ENCODE measurements at regions not wholly inside any gene's neighbourhood (a gene's known extent, or its start where the extent isn't known, plus 50 kb on each side); places are given as distances from the start of the nearest gene placed in this dataset.

DNA sequence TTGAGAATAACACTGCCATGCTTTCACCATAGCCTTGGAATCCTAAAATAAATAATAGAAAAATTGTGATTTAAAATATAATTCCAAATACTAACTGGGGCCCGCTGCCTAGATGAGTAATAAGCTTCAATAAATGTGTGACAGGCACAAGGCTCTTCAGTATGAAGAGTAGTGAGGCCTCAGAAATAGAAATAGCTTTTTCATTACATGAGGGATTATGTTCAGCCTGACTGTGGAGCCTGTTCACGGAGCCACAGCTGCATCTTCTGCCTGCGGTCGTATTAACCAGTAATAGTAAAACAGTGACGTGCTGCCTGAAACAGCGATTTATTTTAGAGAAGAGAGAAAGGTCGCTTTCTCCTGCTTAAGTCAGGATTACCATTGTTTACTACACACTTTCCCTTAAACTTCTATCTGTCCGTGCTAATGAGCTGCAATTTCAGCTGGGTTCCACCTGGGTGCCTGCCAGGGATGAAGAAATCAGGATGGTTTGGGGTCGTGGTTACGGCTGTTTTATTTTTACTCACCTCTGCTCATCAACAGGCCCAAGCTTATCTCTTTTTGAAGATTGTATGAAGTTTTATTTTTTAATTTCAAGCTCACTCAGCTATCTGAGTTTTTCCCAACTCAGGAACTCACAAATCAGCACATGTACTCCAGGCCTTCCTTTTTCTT, 284.9 kb upstream of the WWC1 start:
- peaks cover 3% of the 10 kb centered on the region for H3K27me3 Mint-ChIP-seq
- H3K36me3 Mint-ChIP-seq = no peaks in the 10 kb centered on the region
- no peak overlapping the region for H3K27ac Mint-ChIP-seq
- peaks cover 0 to 7% (median 3%) of the 10 kb centered on the region in 3 donors for H3K9me3 Mint-ChIP-seq
- H3K4me1 Mint-ChIP-seq = no peaks in the 10 kb centered on the region
- no peak overlapping the region for H3K4me3 Mint-ChIP-seq

DNA sequence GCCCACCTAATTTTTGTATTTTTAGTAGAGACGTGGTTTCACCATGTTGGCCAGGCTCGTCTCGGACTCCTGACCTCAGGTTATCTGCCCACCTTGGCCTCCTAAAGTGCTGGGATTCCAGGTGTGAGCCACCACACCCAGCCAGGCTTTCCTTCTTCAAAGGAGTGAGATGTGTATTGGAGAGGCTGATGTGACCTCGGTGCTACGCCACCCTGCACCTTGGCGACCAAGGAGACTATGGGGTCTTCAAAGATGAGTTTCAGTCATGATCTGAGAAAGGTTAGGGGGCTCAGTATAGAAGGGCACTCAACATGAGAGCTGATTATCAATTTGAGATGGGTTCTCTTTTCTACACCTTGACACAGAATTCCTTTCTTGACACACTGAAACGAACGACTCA, 284.2 kb upstream of the WWC1 start:
- Mint-ChIP-seq H3K4me3 (no peak overlapping the region), H3K27ac (no peak overlapping the region), H3K36me3 (no peaks in the 10 kb centered on the region), H3K4me1 (no peaks in the 10 kb centered on the region), H3K9me3 (peaks cover 0 to 7% (median 3%) of the 10 kb centered on the region in 3 donors), H3K27me3 (peaks cover 3% of the 10 kb centered on the region)

DNA sequence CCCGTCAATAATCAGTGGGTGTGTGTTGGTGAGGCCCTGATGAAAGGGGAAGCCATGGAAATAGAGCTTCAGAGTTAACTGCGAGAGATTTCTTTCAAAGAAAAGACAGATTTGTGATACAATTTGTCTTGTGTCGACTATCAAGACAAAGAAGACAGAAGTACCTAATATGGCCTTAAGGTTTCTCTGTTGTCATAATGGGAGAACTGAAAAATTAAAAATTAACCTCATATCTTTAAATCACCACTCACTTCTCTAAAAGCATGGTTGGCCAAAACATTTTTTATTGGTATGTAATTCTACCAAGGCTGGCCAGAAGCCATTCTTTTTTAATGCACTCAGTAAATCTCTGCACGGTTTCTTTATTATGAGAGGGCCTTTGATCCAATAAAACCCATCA, 282.9 kb upstream of the WWC1 start:
- Mint-ChIP-seq H3K4me3 (no peak overlapping the region), H3K27ac (no peak overlapping the region), H3K36me3 (no peaks in the 10 kb centered on the region), H3K9me3 (peaks cover 0 to 7% (median 3%) of the 10 kb centered on the region in 3 donors), H3K4me1 (no peaks in the 10 kb centered on the region), H3K27me3 (peaks cover 3% of the 10 kb centered on the region)

DNA sequence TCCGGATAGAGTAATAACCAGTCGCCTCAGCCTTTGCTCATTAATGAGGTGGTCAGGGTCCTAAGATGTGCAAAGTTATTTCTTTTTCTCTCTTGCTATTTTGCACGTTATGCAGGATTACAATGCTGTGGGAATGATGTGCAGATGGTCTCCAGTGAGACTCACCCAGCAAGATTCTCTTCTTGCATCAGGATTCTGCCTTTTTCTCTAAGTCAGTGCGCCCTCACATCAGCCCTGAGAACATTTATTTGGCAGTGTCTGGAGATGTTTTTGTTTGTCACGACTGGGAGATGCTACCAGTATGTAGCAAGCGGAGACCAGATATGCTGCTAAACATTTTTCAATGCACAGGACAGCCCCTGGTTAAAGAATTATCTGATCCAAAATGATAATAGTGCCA, 280.3 kb upstream of the WWC1 start:
- Mint-ChIP-seq H3K27ac (no peak overlapping the region), H3K4me1 (no peaks in the 10 kb centered on the region), H3K36me3 (no peaks in the 10 kb centered on the region), H3K4me3 (no peak overlapping the region), H3K9me3 (peaks cover 0 to 3% (median 0%) of the 10 kb centered on the region in 3 donors), H3K27me3 (peaks cover 4% of the 10 kb centered on the region)

DNA sequence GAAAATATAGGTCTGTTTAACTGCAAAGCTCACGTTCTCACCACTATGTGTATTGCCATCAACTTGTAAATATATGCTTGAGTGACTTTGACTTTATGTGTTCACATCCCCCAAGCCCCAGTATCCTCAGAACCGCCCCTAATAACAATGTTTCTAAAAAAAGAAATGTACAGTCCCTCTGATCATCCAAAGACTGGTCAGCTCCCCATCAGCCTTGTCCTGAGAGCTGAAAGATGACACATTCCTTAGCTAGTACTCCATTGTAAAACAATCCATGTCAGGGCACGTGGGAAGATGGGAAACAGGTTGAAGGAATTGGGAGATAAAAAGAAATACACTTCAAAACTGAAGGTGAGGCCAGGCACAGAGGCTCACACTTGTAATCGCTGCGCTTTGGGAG, 279.4 kb upstream of the WWC1 start:
- peaks cover 4% of the 10 kb centered on the region for H3K27me3 Mint-ChIP-seq
- H3K4me1 Mint-ChIP-seq = no peaks in the 10 kb centered on the region
- peaks cover 0 to 3% (median 0%) of the 10 kb centered on the region in 3 donors for H3K9me3 Mint-ChIP-seq
- no peak overlapping the region for H3K27ac Mint-ChIP-seq
- H3K4me3 Mint-ChIP-seq = no peak overlapping the region
- no peaks in the 10 kb centered on the region for H3K36me3 Mint-ChIP-seq

DNA sequence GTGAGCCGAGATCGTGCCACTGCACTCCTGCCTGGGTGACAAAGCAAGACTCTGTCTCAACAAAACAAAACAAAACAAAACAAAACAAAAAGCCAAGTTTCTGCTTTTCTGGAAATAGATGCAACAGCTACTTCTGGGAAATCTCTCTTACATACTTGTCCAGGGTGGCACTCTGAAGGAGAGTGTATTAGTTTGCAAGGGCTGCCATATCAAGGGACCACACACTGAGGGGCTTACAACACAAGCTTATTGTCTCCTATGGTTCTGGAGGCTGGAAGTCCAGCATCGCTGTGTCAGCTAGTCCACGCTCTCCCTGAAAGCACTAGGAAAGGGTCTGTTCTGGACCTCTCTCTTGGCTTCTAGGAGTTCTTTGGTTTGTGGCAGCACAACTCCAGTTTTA, 277.9 kb upstream of the WWC1 start:
- H3K4me3 Mint-ChIP-seq = no peak overlapping the region
- peaks cover 4% of the 10 kb centered on the region for H3K27me3 Mint-ChIP-seq
- H3K36me3 Mint-ChIP-seq = no peaks in the 10 kb centered on the region
- no peaks in the 10 kb centered on the region for H3K4me1 Mint-ChIP-seq
- peaks cover 0 to 5% (median 0%) of the 10 kb centered on the region in 3 donors for H3K9me3 Mint-ChIP-seq
- H3K27ac Mint-ChIP-seq = no peak overlapping the region

DNA sequence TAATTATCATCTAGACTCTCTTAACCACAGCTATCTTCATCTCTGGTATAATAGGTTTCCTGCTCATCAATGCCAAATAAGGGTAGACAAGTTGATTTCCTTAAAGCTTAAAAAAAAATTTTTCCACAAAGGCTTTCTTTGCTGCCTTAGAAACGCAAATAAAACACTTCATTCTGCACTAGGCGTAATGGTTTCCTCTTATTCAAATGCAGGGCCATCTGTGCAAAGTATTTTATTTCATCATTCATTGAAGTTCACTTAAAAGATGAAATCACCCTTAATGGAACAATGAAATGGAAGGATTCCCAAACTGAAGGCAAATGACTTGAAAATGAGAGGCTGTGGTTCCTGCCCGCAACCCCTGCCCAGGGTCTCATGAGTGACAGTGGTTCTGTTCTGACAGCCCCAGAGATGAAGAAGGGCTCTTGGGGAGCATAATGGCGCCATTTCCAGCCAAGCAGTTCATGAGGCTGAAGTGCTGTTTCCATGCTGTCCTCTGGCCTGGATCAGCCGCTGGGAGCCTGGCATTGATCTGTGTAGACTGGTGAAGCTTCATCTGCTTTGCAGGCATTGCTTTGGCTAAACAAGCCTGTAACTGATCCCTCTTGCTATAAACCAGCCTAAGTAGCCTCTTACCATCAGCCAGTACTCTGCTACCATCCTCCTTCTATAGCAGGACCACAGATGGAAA, 276.9 kb upstream of the WWC1 start:
- no peak overlapping the region for H3K27ac Mint-ChIP-seq
- peaks cover 4% of the 10 kb centered on the region for H3K27me3 Mint-ChIP-seq

DNA sequence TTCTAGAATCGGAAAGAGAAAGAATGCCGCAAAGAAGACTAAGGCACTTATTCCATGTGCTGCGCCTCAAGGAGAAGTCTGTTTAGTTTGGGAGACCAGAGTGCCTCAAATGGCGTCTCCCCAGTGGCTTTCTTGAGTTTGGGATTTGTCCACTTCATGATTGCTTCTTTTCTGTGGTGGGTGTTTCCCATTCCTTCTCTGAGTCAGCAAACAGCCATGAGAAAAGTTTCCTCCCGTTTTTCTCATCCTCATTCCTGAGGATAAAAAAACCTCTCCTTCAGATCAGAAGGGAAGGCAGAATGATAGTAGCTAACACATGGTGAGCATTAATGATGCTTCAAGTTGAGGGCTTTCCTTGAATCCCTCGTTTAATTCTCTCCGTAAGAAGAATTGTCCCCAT, 275.9 kb upstream of the WWC1 start:
- Mint-ChIP-seq H3K27me3 (peaks cover 2% of the 10 kb centered on the region), H3K27ac (no peak overlapping the region), H3K4me1 (no peaks in the 10 kb centered on the region), H3K36me3 (no peaks in the 10 kb centered on the region), H3K9me3 (peaks cover 0 to 3% (median 0%) of the 10 kb centered on the region in 3 donors), H3K4me3 (no peak overlapping the region)

More for the DNA sequence above, 276.9 kb upstream of the WWC1 start:
- Mint-ChIP-seq H3K4me1 (no peaks in the 10 kb centered on the region), H3K9me3 (peaks cover 0 to 4% (median 0%) of the 10 kb centered on the region in 3 donors), H3K36me3 (no peaks in the 10 kb centered on the region), H3K4me3 (no peak overlapping the region)

DNA sequence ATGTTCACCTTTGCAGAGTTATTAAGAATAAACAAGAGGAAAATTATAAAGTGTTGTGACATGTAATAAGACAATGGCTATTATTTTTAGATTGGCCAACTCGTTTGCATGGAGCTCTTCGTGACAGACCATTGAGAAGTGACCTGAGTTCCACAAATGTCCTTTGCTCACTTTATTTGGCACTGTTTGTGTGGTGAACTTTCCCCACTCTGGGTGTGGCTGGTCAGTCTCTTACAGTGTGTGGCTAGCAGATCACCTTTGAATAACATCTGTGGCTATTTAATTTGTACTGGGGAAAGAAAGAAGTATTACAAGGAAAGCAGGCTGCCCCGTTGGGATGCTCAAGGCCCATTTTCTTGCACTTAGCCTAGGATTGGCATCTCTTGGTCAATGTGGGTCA, 274.1 kb upstream of the WWC1 start:
- Mint-ChIP-seq H3K36me3 (no peaks in the 10 kb centered on the region), H3K27ac (no peak overlapping the region), H3K4me1 (no peaks in the 10 kb centered on the region), H3K4me3 (no peak overlapping the region), H3K27me3 (peaks cover 3% of the 10 kb centered on the region), H3K9me3 (peaks cover 0 to 3% (median 0%) of the 10 kb centered on the region in 3 donors)

DNA sequence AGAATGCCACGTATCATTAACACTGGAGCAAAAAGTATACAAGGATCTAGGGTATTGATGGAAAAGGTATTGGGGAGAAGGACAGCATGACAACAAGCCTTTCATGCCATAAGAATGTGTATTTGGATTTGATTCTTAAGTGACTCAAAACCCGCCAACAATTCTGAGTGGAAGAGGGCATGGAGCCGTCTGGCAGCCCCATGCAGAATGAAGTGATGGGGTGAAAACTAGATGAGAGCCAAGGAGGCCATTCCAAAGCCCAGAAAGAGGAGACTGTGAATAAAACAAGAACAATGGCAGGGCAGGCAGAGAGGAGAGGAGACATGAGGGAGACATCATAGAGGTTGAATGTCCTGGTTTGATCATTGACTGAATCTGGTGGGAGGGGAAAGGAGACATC, 272.3 kb upstream of the WWC1 start:
- Mint-ChIP-seq H3K4me3 (no peak overlapping the region), H3K27me3 (peaks cover 4% of the 10 kb centered on the region), H3K4me1 (no peaks in the 10 kb centered on the region), H3K27ac (no peak overlapping the region), H3K36me3 (no peaks in the 10 kb centered on the region), H3K9me3 (peaks cover 0 to 3% (median 0%) of the 10 kb centered on the region in 3 donors)

DNA sequence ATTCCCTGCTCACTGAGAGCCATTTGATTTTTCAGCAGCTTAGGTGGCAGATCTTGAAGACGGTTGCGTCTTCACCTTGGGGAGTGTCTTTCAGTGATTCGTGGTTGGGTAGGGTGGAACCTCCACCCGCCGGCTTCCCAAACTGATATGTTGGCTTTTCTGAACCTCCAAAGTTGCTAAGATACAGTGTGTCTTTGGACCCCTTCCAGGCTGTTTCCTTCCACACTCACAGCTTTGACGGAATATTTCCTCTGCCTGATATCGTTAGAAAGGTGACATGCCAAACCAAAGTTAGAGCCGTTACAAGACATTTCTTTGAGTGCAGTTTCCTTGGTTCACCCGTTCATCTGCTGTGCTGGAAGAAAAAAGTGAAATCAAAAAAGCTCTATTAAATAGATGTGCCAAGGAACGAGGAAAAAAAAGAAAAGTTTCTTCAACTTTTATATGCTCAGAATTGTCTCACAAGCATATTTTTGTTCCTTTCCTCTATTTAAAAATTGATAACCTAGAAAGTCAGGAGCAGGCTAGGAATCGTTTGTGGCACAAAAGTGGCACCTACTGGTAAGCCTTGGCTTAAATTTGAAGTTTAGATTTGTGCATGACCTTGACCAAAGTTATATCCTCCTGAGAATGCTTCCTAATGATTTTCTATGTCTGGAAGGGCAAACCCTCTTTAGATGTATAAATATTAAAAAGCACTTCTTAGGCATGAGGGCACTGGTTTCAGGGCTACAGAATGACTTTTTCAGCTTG, 270.7 kb upstream of the WWC1 start:
- H3K27ac Mint-ChIP-seq = no peak overlapping the region
- H3K4me1 Mint-ChIP-seq = no peaks in the 10 kb centered on the region
- peaks cover 2% of the 10 kb centered on the region for H3K27me3 Mint-ChIP-seq
- no peak overlapping the region for H3K4me3 Mint-ChIP-seq
- peaks cover 0 to 3% (median 0%) of the 10 kb centered on the region in 3 donors for H3K9me3 Mint-ChIP-seq
- no peaks in the 10 kb centered on the region for H3K36me3 Mint-ChIP-seq

DNA sequence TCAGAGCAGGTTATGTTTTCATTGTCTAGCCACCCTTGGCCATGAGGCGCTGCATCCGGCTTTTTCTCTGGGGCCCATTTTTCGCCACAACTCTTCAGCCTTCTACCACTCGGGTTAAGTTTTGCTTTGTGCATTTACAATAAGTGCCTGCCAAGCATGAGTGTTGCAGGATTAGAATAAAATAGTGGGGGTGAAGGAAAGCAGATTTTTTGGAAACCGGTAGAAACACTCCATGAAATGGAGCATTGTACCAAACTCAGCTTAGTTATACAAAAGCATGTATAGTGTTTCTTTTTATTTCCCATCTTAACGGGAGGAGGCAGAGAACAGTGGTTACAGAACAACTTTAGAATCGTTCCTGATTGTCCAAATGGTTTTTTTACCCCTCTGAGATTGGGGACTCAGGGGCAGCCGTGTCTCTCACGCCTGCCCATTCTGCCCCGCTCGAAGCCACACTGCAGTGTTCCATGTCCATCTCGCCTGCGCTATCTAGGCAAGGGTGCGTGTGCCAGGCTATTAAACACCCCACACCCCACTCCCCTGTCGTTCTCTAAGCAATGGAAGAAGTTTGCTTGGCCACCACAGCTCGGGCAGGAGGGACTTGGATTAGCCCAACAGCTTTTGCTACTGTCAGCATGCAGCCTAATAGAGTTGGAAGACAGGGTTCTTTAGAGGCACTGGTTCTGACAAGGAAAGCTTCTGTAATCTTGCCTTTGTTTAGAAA, 268.8 kb upstream of the WWC1 start:
- peaks cover under 1 to 5% (median 3%) of the 10 kb centered on the region in 3 donors for H3K9me3 Mint-ChIP-seq
- no peak overlapping the region for H3K4me3 Mint-ChIP-seq
- no peak overlapping the region for H3K27ac Mint-ChIP-seq
- no peaks in the 10 kb centered on the region for H3K4me1 Mint-ChIP-seq
- peaks cover 2% of the 10 kb centered on the region for H3K27me3 Mint-ChIP-seq
- no peaks in the 10 kb centered on the region for H3K36me3 Mint-ChIP-seq

DNA sequence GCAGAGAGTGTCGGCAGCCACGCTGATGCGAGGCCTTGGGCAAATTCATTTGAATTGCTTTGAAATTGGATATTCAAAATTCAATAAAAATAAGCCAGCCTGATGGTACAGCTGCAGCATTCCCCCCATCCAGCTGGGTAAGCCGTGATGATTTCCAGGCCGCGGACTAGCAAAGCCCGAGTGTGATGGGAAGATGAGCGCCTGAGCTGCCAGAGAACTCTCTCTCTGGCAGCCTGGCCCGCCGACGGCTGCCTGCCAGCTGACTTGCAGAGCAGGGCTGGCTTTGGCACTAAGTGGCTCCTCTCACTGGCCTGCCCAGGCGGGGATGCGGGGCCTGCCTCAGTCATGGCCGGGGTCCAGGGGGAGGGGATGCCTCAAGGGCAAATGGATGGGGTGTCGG, 268.3 kb upstream of the WWC1 start:
- Mint-ChIP-seq H3K27me3 (peaks cover 2% of the 10 kb centered on the region), H3K36me3 (no peaks in the 10 kb centered on the region), H3K9me3 (peaks cover 0 to 7% (median 1%) of the 10 kb centered on the region in 3 donors), H3K4me3 (no peak overlapping the region), H3K4me1 (no peaks in the 10 kb centered on the region), H3K27ac (no peak overlapping the region)

DNA sequence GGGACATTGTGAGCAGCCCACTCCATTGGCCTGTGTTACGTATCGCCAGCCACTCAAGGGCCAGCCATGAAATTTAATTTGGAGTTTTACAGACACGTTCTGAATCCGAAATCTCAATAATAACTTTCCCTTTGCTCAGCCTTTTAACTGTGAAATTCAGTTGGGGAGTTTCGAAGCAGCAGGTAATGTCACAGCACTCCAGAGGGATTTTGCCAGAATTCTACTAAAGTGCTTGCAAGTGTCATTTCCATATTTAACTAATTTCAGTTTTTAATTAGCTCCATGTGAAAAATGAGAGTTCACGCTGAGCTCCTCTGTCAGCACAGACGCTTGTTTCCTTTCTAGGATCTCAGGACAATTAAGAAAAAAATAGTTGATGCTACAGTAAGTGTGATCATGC, 267.1 kb upstream of the WWC1 start:
- Mint-ChIP-seq H3K4me1 (no peaks in the 10 kb centered on the region), H3K36me3 (no peaks in the 10 kb centered on the region), H3K9me3 (peaks cover 0 to 7% (median 1%) of the 10 kb centered on the region in 3 donors), H3K27me3 (peaks cover 2% of the 10 kb centered on the region), H3K27ac (no peak overlapping the region), H3K4me3 (no peak overlapping the region)

DNA sequence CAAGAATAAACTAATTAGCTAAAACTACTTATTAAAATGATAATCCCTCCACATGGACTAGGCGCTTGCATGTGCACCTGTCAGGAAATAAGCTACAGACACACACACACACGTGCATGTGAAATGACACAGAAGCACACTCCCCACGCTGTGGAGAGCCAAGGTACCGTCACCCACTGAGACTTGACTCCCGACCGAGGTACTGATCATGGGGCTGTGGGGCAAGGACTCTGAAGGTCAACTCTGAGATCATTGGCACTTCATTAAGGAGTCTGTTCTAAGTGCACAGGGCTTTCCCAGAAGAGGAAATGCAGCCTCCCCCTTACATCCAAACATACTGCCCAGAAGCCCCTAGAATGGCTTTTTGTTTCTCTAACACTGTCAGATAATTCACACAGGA, 264.4 kb upstream of the WWC1 start:
- H3K4me1 Mint-ChIP-seq = no peaks in the 10 kb centered on the region
- H3K27me3 Mint-ChIP-seq = peaks cover 2% of the 10 kb centered on the region
- no peak overlapping the region for H3K27ac Mint-ChIP-seq
- peaks cover 1 to 7% (median 6%) of the 10 kb centered on the region in 3 donors for H3K9me3 Mint-ChIP-seq
- no peaks in the 10 kb centered on the region for H3K36me3 Mint-ChIP-seq
- no peak overlapping the region for H3K4me3 Mint-ChIP-seq

Measured in IgD-negative memory B cell (primary cell).